GM21619 (cell line): ENCODE measurements at regions not wholly inside any gene's neighbourhood (a gene's known extent, or its start where the extent isn't known, plus 50 kb on each side); places are given as distances from the start of the nearest gene placed in this dataset.
A peak's percentile ranks its signal among the peaks of the same experiment; 100 is the strongest.
"Not testable (repeated sequence)": the region's sequence is repeated elsewhere in the genome, so short reads cannot be mapped to it uniquely, and the experiment has no call there.

Source experiments
- ATAC-seq: cut with Tn5 transposase; IDR thresholded peaks from one replicate; pipeline ENCODE4 v1.9.1; 2021; ENCODE audit not compliant: unreplicated experiment

DNA sequence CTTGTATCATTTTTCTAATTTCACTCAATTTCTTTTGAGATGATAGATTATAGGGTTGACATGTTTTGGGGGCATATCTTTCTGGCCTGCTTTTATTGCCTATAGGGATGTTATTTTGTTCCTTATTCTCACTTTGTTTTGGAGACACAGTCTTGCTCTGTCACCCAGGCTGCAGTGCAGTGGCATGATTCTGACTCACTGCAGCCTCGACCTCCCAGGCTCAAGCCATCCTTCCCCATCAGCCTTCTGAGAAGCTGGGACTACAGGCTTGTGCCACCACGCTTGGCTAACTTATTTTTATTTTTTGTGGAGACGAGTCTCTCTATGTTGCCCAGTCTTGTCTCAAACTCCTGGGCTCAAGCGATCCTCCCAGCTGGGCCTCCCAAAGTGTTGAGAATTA is 72.8 kb upstream of the FAN1 start:
- no peak for ATAC-seq

DNA sequence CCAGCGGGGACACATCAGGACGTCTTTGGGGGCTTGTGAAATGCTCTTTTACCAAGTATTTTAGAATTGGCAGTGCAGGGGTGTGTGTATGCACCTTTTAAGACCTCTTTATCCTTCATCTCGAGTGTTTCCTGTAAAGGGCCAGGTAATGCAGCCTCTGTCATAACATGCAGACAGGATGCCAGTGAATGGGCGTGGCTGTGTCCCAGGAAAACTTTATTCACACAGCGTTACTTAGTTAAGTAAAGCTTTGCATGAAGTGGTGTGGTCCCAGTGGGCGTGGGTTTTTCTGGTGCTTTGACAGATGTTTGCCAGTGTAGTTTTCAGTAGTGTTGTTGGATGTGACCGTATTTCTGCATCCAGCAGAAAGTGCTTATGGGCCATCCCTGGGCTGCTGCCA is 70.3 kb upstream of the FAN1 start:
- not testable (repeated sequence) for ATAC-seq

DNA sequence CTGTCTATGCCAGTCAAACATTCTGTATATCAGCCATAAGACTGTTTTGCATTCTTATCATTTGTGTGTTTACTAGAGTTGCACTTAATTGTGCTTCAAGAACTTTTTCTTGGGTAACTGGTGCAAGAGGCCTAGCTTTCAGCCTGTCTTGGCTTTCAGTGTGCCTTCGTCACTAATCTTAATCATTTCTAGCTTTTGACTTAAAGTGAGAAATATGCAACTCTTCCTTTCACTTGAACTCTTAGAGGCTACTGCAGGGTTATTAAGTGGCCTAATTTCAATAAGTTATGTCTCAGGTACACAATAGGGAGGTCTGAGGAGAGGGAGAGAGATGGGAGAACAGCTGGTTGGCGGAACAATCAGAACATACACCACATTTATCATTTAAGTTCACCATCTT is 62.1 kb upstream of the FAN1 start:
- ATAC-seq, result not testable (repeated sequence)

DNA sequence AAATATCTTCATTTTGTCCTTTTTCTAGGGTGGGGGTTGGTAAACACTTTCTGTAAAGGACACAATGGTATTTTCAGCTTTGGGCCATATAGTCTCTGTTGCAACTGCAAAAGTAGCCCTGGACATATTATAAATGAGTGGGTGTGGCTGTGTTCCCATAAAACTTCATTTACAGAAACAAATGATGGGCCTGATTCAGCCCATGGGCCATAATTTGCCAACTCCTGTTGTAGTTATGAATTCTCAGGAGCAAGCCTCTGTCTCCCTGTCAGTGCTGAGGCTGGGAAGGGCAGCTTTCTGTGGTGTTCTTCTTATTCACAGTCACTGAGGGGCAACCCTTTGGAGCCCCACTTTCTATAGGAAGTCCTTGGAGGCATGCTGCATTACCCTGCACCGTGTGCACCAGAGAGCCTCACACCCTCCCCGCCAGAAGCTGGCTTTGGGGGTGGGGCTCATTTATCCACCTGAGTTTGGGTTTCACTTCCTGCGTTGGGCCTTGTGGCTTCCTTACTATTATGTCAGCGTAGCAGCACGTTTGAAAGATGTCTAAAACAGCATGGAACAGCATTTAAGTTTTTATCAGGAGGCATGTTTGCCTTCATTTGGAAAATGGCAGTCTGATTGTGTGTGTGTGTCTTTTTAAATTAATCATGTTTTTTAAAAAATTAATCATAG is 60.8 kb upstream of the FAN1 start:
- ATAC-seq, result peak; percentile 90

DNA sequence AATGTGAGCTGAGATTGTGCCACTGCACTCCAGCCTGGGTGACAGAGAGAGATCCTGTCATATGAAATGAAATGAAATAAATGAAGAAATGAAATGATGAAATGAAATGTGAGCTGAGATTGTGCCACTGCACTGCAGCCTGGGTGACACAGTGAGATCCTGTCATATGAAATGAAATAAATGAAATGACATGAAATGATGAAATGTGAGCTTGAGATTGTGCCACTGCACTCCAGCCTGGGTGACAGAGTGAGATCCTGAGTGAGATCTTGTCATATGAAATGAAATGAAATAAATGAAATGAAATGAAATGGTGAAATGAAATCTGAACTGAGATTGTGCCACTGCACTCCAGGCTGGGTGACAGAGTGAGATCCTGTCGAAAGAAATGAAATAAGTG is 58.2 kb upstream of the FAN1 start:
- ATAC-seq, result not testable (repeated sequence)
